ES-I3 (cell line): ENCODE measurements at regions not wholly inside any gene's neighbourhood (a gene's known extent, or its start where the extent isn't known, plus 50 kb on each side); places are given as distances from the start of the nearest gene placed in this dataset.

Experiments used
- H3K36me3 ChIP-seq: 2 replicates; pipeline ENCODE4 v1.6.1; 2013; ENCODE audit warnings: mild to moderate bottlenecking, low read length, control low read depth, moderate library complexity; ENCODE audit not compliant: insufficient read depth
- H3K4me1 ChIP-seq: 2 replicates; pipeline ENCODE4 v1.6.1; 2013; ENCODE audit warnings: mild to moderate bottlenecking, control low read depth, low read length; ENCODE audit not compliant: insufficient read depth
- H3K9ac ChIP-seq: 2 replicates; pipeline ENCODE4 v1.6.1; 2013; ENCODE audit warnings: low read depth, mild to moderate bottlenecking, low read length, moderate library complexity
- H3K9me3 ChIP-seq: 2 replicates; pipeline ENCODE4 v1.6.1; 2013; ENCODE audit warnings: mild to moderate bottlenecking, low read length, moderate library complexity; ENCODE audit not compliant: control insufficient read depth, insufficient read depth

- H3K9me3 ChIP-seq = no peaks in the 10 kb centered on the region
- H3K4me1 ChIP-seq = peaks cover 11% of the 10 kb centered on the region
- H3K36me3 ChIP-seq = no peaks in the 10 kb centered on the region
- H3K9ac ChIP-seq = no peak overlapping the region
Observed at GRCh38 chr14:54310851-54311228, 86.0 kb upstream of the CDKN3 start.

- Histone ChIP-seq H3K36me3 (no peaks in the 10 kb centered on the region), H3K9ac (no peak overlapping the region), H3K4me1 (peaks cover 11% of the 10 kb centered on the region), H3K9me3 (no peaks in the 10 kb centered on the region)
Observed at GRCh38 chr14:54312166-54312801, 84.5 kb upstream of the CDKN3 start.

- no peaks in the 10 kb centered on the region for H3K36me3 ChIP-seq
- H3K9ac ChIP-seq = no peak overlapping the region
- H3K9me3 ChIP-seq = no peaks in the 10 kb centered on the region
- peaks cover 11% of the 10 kb centered on the region for H3K4me1 ChIP-seq
Observed at GRCh38 chr14:54314365-54315104, 82.3 kb upstream of the CDKN3 start.

GRCh38 chr14:54316652-54317051 is 80.2 kb upstream of the CDKN3 start:
- Histone ChIP-seq H3K9me3 (no peaks in the 10 kb centered on the region), H3K9ac (no peak overlapping the region), H3K4me1 (peaks cover 10% of the 10 kb centered on the region)

GRCh38 chr14:54317391-54317790 is 79.4 kb upstream of the CDKN3 start:
- Histone ChIP-seq H3K9ac (no peak overlapping the region), H3K9me3 (no peaks in the 10 kb centered on the region), H3K36me3 (no peaks in the 10 kb centered on the region), H3K4me1 (peaks cover 3% of the 10 kb centered on the region; the same call in 1 of the 2 replicates)

More at GRCh38 chr14:54316652-54317051, 80.2 kb upstream of the CDKN3 start:
- no peaks in the 10 kb centered on the region for H3K36me3 ChIP-seq

GRCh38 chr14:54322246-54322645 is 74.6 kb upstream of the CDKN3 start:
- no peaks in the 10 kb centered on the region for H3K36me3 ChIP-seq
- no peaks in the 10 kb centered on the region for H3K9me3 ChIP-seq
- H3K9ac ChIP-seq = no peak overlapping the region
- H3K4me1 ChIP-seq = no peaks in the 10 kb centered on the region

DNA sequence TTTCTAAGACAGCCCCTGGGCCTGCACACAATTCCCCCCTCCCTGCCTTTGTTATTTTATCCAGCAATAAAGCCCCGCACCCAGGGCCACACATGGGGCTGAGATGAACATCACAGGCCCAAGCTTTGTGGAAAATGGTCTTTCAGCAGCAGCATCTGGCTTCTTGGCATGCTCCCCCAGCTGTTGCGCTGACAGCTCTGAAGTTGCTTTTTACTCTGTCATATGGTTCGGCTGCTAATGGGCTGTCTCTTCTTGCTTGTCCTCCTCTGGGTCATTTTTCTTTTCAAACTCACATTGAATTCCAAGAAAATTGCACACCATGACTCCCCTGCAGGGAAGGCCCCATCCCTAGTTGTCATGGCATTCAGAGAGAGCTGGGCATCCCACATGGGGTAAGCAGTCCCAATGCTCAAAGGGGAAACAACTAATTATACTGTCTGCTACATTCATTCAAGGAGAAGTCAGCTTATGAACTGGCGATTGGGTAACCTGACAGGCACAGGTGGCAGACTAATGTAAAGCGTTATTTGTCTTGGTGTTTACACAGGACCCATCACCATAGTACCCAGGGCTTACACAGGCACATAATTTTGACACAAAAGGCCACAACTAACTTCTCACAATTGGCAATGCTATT is 74.0 kb upstream of the CDKN3 start:
- Histone ChIP-seq H3K36me3 (no peaks in the 10 kb centered on the region), H3K9ac (no peak overlapping the region), H3K9me3 (no peaks in the 10 kb centered on the region), H3K4me1 (no peaks in the 10 kb centered on the region)

- Histone ChIP-seq H3K4me1 (no peaks in the 10 kb centered on the region), H3K9me3 (no peaks in the 10 kb centered on the region), H3K9ac (no peak overlapping the region), H3K36me3 (no peaks in the 10 kb centered on the region)
Observed at GRCh38 chr14:54325766-54326165, 71.0 kb upstream of the CDKN3 start.

DNA sequence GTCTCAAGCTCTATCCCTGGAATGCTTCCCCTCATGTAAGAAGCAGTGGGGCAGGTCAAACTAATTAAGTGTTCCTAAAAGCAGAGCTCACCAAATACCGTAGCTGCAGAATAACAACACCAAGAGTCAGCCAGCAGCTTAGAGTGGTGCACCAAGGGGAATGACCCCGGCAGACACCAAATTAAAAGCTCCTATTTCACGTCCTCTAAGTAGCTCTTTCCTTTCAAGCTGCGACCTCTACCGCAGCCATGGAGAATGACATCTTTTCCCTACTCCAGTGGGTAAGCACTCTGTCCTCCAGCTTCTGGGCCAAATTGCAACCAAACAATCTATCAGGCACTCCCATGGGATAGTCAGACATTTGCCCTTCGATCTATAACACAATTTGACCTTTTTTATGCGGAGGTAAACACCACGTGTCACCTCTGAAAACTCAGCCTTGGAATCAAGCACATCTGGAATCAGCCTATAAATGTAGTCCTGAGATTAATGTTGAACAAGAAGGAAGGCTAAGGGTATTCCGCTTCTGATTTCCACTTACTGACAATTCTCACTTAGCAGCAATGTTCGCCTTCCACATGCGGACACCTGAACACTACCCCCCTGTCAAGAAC is 67.6 kb upstream of the CDKN3 start:
- Histone ChIP-seq H3K36me3 (no peaks in the 10 kb centered on the region), H3K9me3 (no peaks in the 10 kb centered on the region), H3K4me1 (no peaks in the 10 kb centered on the region), H3K9ac (no peak overlapping the region)

GRCh38 chr14:54330876-54331275 is 65.9 kb upstream of the CDKN3 start:
- Histone ChIP-seq H3K9ac (no peak overlapping the region; the same call in 1 of the 2 replicates), H3K36me3 (no peaks in the 10 kb centered on the region), H3K9me3 (no peaks in the 10 kb centered on the region), H3K4me1 (no peaks in the 10 kb centered on the region)

DNA sequence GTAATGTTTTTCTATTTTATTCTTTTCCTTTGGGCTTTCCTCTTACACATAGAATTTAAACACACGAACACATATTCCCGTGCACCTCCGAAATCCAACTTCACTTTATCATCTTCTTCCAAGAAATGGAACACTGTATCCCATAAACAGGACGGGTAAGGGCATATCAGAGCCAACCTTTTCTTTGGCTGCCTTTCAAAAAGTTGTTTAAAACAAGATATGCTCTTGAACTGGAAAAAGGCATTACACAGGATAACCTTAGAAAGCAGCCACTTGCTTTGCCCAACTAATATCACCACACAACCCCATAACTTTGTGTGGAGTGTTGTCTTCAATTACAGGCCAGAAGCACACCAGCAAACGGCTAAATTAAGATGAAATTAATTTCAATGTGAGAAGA is 65.3 kb upstream of the CDKN3 start:
- H3K9ac ChIP-seq = no peak overlapping the region
- H3K36me3 ChIP-seq = no peaks in the 10 kb centered on the region
- H3K4me1 ChIP-seq = no peaks in the 10 kb centered on the region
- no peaks in the 10 kb centered on the region for H3K9me3 ChIP-seq

DNA sequence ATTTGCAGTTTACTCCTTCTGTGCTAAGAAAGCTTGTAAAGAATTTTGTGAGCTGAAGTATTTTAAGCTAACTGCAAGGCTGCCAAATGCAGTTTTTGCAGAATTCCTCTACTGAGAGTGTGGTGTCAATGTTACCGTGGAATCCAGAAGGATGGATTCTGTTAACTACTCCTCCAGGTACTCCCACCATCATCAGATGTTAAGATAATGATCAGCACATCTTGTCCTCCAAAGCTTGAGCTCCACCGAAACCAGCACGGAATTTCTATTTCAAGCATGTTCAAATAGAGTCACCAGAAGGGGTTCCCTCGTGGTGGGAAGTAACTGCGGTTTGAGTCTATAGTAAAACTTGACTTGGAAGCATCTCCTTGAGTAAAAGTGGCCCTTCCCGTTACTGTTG is 64.3 kb upstream of the CDKN3 start:
- Histone ChIP-seq H3K9me3 (no peaks in the 10 kb centered on the region), H3K9ac (no peak overlapping the region), H3K4me1 (peaks cover 3% of the 10 kb centered on the region; the same call in 1 of the 2 replicates), H3K36me3 (no peaks in the 10 kb centered on the region)

GRCh38 chr14:54333511-54333910 is 63.3 kb upstream of the CDKN3 start:
- H3K4me1 ChIP-seq = peaks cover 9% of the 10 kb centered on the region; the same call in 1 of the 2 replicates
- no peaks in the 10 kb centered on the region for H3K9me3 ChIP-seq
- H3K9ac ChIP-seq = no peak overlapping the region
- no peaks in the 10 kb centered on the region for H3K36me3 ChIP-seq

DNA sequence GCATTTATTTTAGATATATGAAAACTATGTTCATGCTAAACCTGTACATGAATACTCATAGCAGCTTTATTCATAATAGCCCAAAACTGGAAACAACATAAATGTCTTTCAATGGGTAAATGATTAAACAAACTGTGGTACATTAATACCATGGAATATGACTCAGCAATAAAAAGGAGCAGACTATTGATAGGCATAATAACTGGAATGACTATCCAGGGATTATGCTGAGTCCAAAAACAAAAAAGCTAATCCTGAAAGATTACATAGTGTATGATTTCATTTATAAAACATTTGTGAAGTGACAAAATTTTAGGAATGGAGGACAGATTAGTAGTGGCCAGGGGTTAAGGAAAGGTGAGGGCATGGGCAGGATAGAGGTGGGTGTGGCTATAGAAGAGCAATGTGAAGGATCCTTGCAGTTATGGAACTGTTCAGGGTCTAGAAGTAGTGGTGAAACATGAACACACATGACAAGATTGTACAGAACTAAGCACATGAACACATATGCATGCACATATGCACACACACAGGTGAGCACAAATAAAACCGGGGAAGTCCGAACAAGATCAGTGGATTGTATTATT is 61.1 kb upstream of the CDKN3 start:
- H3K9me3 ChIP-seq = no peaks in the 10 kb centered on the region
- peaks cover 22% of the 10 kb centered on the region for H3K4me1 ChIP-seq
- no peaks in the 10 kb centered on the region for H3K36me3 ChIP-seq
- no peak overlapping the region for H3K9ac ChIP-seq
